CD4-positive, alpha-beta T cell (primary cell): ENCODE measurements at regions not wholly inside any gene's neighbourhood (a gene's known extent, or its start where the extent isn't known, plus 50 kb on each side); places are given as distances from the start of the nearest gene placed in this dataset.

Experiments used
- ATAC-seq: fragments of 200-7000 bp; cut with Tn5 transposase; one replicate; pipeline ENCODE4 v1.10.0; 2022; ENCODE audit warnings: mild to moderate bottlenecking; ENCODE audit not compliant: poor library complexity
- CTCF ChIA-PET: fragments of 350-600 bp; sonication (Branson Sonifier 250); formaldehyde crosslinking; loops from one replicate; lab custom pipeline; 2021; ENCODE audit warnings: antibody characterized with exemption, inconsistent platforms; lab: Charles Lee
- POLR2A ChIA-PET: fragments of 350-600 bp; sonication (Branson Sonifier 250); formaldehyde crosslinking; loops from one replicate; lab custom pipeline; 2021; ENCODE audit warnings: antibody characterized with exemption, inconsistent platforms; lab: Charles Lee
- DNase-seq, 14 experiments: peaks; one replicate each; pipeline ENCODE4 v3.0.0-alpha.2; 2013 to 2020; ENCODE audit warnings: mixed read lengths in 2 of 14
- H3K27ac ChIP-seq, 2 donors: one replicate each; pipeline versions ENCODE4 v1.5.1 to v1.7.0; 2013; ENCODE audit warnings: low read length in 2 of 2, low read depth in 1 of 2, mild to moderate bottlenecking in 1 of 2
- H3K27me3 ChIP-seq, 2 experiments: 1 replicate in 1 of 2; 2 replicates in 1 of 2; pipeline versions ENCODE4 v1.6.1 to v1.7.0; 2013; ENCODE audit warnings: low read length in 2 of 2, control low read depth in 1 of 2, mild to moderate bottlenecking in 1 of 2, moderate library complexity in 1 of 2; ENCODE audit not compliant: insufficient read depth in 2 of 2, control insufficient read depth in 1 of 2
- H3K36me3 ChIP-seq: one replicate; pipeline ENCODE4 v1.6.1; 2013; ENCODE audit warnings: low read length, control low read depth; ENCODE audit not compliant: insufficient read depth
- H3K4me1 ChIP-seq: one replicate; pipeline ENCODE4 v1.6.1; 2013; ENCODE audit warnings: low read length, control low read depth; ENCODE audit not compliant: insufficient read depth
- H3K4me3 ChIP-seq: one replicate; pipeline ENCODE4 v1.5.1; 2013; ENCODE audit warnings: mild to moderate bottlenecking, low read length, moderate library complexity
- H3K9me3 ChIP-seq, 2 experiments: 1 replicate in 1 of 2; 2 replicates in 1 of 2; pipeline versions ENCODE4 v1.6.1 to v1.7.0; 2013; ENCODE audit warnings: low read length in 2 of 2, mild to moderate bottlenecking in 2 of 2, control low read depth in 1 of 2, moderate library complexity in 1 of 2; ENCODE audit not compliant: control insufficient read depth in 1 of 2, insufficient read depth in 1 of 2
- H3K27ac Mint-ChIP-seq: one replicate; pipeline ENCODE4 v1.8.0; 2020; ENCODE audit warnings: mixed read lengths
- H3K27me3 Mint-ChIP-seq: one replicate; pipeline ENCODE4 v1.8.0; 2021; ENCODE audit warnings: mixed read lengths
- H3K36me3 Mint-ChIP-seq: one replicate; pipeline ENCODE4 v1.8.0; 2021; ENCODE audit warnings: low read depth, mixed read lengths
- H3K4me1 Mint-ChIP-seq: one replicate; pipeline ENCODE4 v1.8.0; 2021; ENCODE audit warnings: low read depth, mixed read lengths
- H3K4me3 Mint-ChIP-seq: one replicate; pipeline ENCODE4 v1.8.0; 2020; ENCODE audit warnings: mild to moderate bottlenecking, mixed read lengths
- H3K9me3 Mint-ChIP-seq: one replicate; pipeline ENCODE4 v1.8.0; 2020; ENCODE audit warnings: mixed read lengths
- CTCF ChIP-seq: fragments of 200-600 bp; IDR thresholded peaks from one replicate; pipeline ENCODE4 v1.8.0; 2022; ENCODE audit warnings: antibody characterized with exemption, mild to moderate bottlenecking
- intact Hi-C, 2 experiments: fragments of 100-400 bp; cut with DNase I in 1 of 2; cut with micrococcal nuclease in 1 of 2; formaldehyde crosslinking; loops; one replicate each; pipeline versions ENCODE4 v1.15.1 to v1.9.0; 2023 to 2025; cut with DNase I, micrococcal nuclease

DNA sequence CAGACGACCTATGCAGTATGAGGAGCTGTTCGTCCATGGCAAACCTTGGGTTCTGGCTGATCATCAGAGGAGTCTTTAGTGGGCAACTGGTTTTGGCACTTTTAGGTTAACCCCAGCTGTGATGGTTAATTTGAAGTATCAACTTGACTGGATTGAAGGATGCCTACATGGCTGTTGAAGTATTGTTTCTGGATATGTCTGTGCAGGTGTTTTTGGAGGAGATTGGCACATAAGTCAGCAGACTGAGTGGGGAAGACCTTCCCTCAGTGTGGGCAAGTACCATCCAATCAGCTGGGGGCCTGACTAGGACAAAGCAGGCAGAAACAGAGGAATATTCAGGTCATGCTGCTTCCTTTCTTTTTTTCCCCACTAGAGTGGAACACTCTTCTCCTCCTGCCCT, 284.1 kb downstream of the NFKBIZ start:
- ChIA-PET POLR2A (no interaction called here), CTCF (no interaction called here)
- Histone ChIP-seq H3K9me3 (no peaks in the 10 kb centered on the region), H3K27ac (no peak overlapping the region), H3K27me3 (no peaks in the 10 kb centered on the region), H3K36me3 (no peaks in the 10 kb centered on the region), H3K4me3 (no peak overlapping the region), H3K4me1 (no peaks in the 10 kb centered on the region)
- intact Hi-C loops = no loop called here
- no peak overlapping the region for H3K27ac Mint-ChIP-seq
- no peak for TF ChIP-seq CTCF
- ATAC-seq (no peak), DNase-seq (no peak)
- H3K9me3 Mint-ChIP-seq = no peaks in the 10 kb centered on the region
- H3K4me3 Mint-ChIP-seq = no peak overlapping the region
- no peaks in the 10 kb centered on the region for H3K36me3 Mint-ChIP-seq
- no peaks in the 10 kb centered on the region for H3K27me3 Mint-ChIP-seq
- peaks cover 28% of the 10 kb centered on the region for H3K4me1 Mint-ChIP-seq

GRCh38 chr3:102135316-102135715, 286.0 kb downstream of the NFKBIZ start:
- no peak for ATAC-seq
- intact Hi-C loops = no loop called here

GRCh38 chr3:102136183-102136582, 286.9 kb downstream of the NFKBIZ start:
- Histone ChIP-seq H3K9me3 (no peaks in the 10 kb centered on the region), H3K27me3 (no peaks in the 10 kb centered on the region), H3K27ac (no peak overlapping the region), H3K4me1 (no peaks in the 10 kb centered on the region), H3K36me3 (no peaks in the 10 kb centered on the region), H3K4me3 (no peak overlapping the region)
- no peak for DNase-seq
- CTCF ChIA-PET = no interaction called here
- H3K36me3 Mint-ChIP-seq = no peaks in the 10 kb centered on the region
- intact Hi-C loops = no loop called here
- H3K27ac Mint-ChIP-seq = no peak overlapping the region
- TF ChIP-seq CTCF = no peak
- no peaks in the 10 kb centered on the region for H3K9me3 Mint-ChIP-seq
- no peak overlapping the region for H3K4me3 Mint-ChIP-seq
- H3K27me3 Mint-ChIP-seq = no peaks in the 10 kb centered on the region
- POLR2A ChIA-PET = no interaction called here
- peaks cover 15% of the 10 kb centered on the region for H3K4me1 Mint-ChIP-seq
- ATAC-seq = no peak

More at GRCh38 chr3:102135316-102135715, 286.0 kb downstream of the NFKBIZ start:
- Histone ChIP-seq H3K36me3 (no peaks in the 10 kb centered on the region), H3K27ac (no peak overlapping the region), H3K27me3 (no peaks in the 10 kb centered on the region), H3K4me3 (no peak overlapping the region), H3K9me3 (no peaks in the 10 kb centered on the region), H3K4me1 (no peaks in the 10 kb centered on the region)
- no peak overlapping the region for H3K27ac Mint-ChIP-seq
- POLR2A ChIA-PET = interaction anchor here (0.7 kb wide), 1 partner anchor 132 kb away, joined by 4 read pairs; no protein-coding TSS in a partner anchor
- H3K36me3 Mint-ChIP-seq = no peaks in the 10 kb centered on the region
- DNase-seq = no peak
- CTCF ChIA-PET = no interaction called here
- H3K9me3 Mint-ChIP-seq = no peaks in the 10 kb centered on the region
- no peak for TF ChIP-seq CTCF
- H3K4me3 Mint-ChIP-seq = no peak overlapping the region
- H3K27me3 Mint-ChIP-seq = no peaks in the 10 kb centered on the region
- peaks cover 20% of the 10 kb centered on the region for H3K4me1 Mint-ChIP-seq
